Iris pigment epithelial cell (primary cell): ENCODE measurements at regions not wholly inside any gene's neighbourhood (a gene's known extent, or its start where the extent isn't known, plus 50 kb on each side); places are given as distances from the start of the nearest gene placed in this dataset.

Experiments used
- DNase-seq: peaks from one replicate; pipeline ENCODE4 v3.0.0-alpha.2; 2011; ENCODE audit warnings: low read depth

DNA sequence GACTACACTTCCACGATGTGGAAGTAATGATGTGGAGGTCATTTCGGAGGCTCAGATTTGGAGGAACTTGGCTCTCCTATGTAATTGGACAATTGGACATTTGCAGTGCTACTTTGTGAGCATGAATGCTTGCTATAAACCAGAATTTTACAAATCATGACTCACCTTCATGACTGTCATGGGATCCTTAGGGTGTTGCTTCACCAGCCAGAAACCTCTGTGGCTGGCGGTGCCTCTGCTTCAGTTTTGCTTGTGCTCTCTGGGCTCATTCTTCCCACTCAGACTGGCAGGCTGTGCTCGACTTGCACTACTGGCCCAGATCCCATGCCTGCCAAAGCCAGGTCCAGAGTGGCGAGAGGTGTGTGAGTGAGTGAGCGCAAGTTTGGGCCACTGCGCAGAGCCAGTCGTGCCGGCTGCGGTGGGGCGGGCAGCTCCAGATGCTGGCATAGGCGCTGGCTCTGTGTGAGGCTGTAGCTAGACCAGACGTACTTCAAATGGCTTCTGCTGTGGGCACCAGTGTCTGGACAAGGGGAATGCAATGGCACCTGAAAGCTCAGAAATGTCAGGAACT, 387.8 kb downstream of the AEBP2 start:
- DNase-seq: peak; percentile 53

GRCh38 chr12:19829100-19829853, 390.0 kb downstream of the AEBP2 start:
- no peak for DNase-seq

DNA sequence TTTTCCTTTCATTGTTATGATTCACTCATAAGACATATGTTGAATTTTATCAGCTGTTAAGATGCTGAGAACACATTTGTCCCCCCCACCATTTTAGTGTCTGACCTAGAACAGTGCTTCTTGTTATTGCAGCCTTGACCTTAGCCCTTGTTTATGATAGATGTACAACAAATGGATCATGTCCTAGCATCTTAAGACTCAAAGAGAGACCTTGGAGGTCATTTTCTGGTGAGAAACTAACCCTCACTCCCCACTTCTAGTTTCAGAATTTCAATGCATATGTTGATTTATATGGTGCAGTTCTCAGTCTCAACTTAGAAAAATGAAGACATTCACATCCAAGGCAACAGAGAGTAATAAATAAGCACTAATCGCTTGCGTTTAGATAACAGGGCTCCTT, 391.2 kb downstream of the AEBP2 start:
- no peak for DNase-seq

GRCh38 chr12:19833775-19834501, 394.6 kb downstream of the AEBP2 start:
- peak; percentile 50 for DNase-seq

DNA sequence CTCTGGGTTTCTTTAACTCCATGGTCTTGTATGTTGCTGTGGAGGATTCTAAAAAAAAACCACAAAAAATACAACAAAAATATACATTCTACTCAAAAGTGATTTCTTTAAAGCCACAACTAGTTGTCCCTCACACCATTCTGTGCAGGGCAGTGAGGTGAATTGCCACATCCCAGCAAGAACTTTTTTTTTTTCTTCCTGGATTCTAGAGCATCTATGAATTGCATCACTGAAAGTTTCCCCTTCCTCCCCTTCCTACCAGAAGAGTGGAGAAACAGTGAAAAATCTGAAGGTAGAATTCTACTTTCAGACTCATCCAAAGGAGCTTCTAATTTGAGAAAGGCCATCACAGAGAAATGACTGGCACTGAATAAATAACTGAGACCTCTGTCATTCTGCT, 395.3 kb downstream of the AEBP2 start:
- DNase-seq: no peak

GRCh38 chr12:19836056-19836455, 396.8 kb downstream of the AEBP2 start:
- no peak for DNase-seq

DNA sequence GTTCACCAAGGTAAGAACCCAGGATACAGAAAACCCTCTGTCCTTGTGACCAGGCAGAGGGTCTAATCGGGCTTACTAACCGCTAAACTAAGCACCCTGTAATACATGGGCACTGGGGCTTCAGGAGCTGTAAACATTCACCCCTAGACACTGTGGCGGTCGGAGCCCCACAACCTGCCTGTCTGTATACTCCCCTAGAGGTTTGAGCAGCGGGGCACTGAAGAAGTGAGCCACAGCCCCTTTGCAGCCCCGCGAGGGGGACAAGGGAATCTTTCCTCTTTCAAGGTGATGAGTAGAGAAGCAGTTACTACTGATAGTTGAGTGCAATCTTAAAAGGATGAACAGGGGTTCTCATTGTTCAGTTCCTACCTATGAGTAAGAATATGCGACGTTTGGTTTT, 397.2 kb downstream of the AEBP2 start:
- no peak for DNase-seq

GRCh38 chr12:19837543-19837942, 398.3 kb downstream of the AEBP2 start:
- DNase-seq: no peak

DNA sequence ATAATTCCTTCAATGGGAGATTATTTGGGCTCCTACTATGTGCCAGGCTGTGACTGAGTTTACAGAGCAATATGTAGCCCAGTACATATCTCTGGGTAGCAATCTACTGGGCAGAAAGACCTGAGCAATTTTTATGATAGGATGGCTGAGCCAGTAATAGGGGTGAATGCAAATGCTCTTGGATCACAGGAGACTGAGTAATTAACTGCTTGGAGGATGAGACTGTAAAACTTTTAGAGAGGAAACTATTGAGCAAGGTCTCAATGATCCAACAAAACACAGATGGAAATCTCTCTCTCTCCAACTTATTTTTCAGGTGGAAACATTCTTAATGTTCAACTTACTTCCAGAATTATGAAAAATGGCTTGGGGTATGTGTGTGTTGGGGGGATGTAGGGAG, 402.2 kb downstream of the AEBP2 start:
- DNase-seq: peak; percentile 27

GRCh38 chr12:19842116-19842515, 402.8 kb downstream of the AEBP2 start:
- DNase-seq: no peak

DNA sequence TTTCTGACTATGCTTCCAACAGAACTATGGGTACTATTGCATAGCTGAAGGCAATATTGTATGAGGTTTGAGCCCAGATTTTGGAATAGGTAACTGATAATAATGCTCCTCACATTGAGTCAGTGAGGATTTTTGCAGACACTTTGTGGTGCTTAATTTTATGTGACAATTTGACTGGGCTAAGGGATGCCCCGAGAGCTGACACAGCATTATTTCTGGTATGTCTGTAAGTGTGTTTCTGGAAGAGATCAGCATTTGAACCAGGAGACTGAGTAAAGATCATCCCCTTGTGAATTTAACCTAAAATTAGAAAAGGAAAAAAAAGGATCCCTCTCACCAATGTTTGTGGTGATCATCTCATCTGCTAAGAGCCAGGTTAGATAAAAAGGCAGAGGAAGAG, 404.9 kb downstream of the AEBP2 start:
- DNase-seq: no peak

DNA sequence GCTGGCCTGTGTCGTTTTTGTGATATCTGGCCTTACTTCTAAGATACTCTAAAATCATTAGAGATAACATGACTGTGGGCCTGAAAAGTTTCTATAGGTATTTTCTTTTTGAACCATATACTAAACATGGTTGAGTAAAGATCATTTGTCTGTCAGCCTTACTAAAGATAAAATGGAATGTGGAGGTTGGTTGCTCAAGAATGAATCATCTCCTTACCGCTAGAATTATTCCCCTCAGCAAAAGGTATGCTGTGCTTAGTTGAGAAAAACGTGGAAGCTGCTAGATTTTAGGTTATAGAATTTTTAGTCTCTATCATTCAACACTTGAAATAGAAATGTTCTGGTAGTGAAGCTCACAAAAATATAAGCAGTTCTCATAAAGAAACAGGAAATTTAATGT, 407.3 kb downstream of the AEBP2 start:
- DNase-seq: peak; percentile 90

- DNase-seq: peak; percentile 81
These were observed 408.2 kb downstream of the AEBP2 start for GRCh38 chr12:19847294-19848059.

DNA sequence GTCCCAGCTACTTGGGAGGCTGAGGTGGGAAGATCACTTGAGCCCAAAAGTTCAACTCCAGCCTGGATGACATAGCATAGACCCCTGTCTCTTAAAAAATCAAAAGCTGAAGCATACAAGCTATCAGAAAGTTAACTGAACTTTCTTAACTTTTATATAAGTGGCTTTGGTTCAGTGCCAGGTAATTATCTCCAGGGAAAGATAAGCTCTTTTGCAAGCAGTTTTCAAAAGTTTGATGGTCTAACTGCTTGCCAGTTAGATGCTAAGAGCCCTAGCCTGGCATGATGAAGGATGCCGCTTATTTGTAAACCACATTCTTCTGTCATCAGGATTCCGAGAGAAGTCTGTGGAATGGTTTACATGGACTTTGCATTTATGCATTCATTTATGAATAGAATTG, 409.1 kb downstream of the AEBP2 start:
- DNase-seq: no peak

- DNase-seq: no peak
These were observed 409.9 kb downstream of the AEBP2 start for GRCh38 chr12:19849208-19849607.

- DNase-seq: peak; percentile 47
These were observed 411.2 kb downstream of the AEBP2 start for GRCh38 chr12:19850346-19851065.

GRCh38 chr12:19852100-19852855, 413.0 kb downstream of the AEBP2 start:
- no peak for DNase-seq

DNA sequence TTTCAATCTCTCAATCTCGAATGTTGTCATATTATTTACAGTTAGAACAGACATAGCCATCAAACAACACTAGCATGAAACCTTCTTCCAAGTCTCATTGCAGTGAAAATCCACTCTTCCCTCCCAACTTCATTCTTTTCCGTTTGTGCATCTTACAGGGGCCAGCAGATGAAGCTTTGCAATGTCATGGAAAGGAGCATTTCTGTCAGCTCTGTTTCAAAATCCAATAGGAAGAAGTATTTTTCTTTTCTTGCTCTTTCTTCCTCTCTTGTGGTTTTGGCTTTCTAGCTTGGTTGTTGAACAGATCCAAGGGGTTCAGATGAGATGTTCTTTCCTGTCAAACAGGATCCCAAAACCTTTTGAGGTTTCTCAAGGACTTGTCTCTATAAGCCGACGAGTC, 416.6 kb downstream of the AEBP2 start:
- DNase-seq: no peak

DNA sequence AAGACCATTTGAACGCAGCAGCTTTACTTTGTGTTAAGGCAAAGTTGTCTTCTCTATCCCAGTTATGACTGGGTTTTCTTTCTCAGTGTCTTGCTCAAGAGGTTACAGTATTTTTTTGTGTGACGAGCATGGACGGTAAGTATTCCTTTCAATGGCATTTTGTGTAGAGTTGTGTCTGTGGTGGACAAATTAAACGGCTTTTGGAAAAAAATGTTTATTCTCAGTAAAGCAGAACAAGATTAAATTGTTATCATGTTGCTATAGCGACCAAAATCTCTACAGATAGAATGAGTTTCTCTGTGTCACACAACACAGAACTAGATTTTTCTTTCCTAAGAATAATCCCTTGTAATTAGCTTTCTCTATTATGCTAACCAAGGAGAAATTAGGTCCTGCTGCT, 417.1 kb downstream of the AEBP2 start:
- no peak for DNase-seq

GRCh38 chr12:19857204-19857603, 417.9 kb downstream of the AEBP2 start:
- DNase-seq: no peak

- DNase-seq: no peak
These were observed 427.9 kb downstream of the AEBP2 start for GRCh38 chr12:19867151-19867550.
